ENCODE measurements at regions not wholly inside any gene's neighbourhood (a gene's known extent, or its start where the extent isn't known, plus 50 kb on each side); places are given as distances from the start of the nearest gene placed in this dataset.

- no peak for DNase-seq (ENCODE audit: low read depth in 1 of 2, low spot score in 1 of 2)
Observed at GRCh38 chr13:84025824-84026223, 143.6 kb upstream of the SLITRK1 start.

DNA sequence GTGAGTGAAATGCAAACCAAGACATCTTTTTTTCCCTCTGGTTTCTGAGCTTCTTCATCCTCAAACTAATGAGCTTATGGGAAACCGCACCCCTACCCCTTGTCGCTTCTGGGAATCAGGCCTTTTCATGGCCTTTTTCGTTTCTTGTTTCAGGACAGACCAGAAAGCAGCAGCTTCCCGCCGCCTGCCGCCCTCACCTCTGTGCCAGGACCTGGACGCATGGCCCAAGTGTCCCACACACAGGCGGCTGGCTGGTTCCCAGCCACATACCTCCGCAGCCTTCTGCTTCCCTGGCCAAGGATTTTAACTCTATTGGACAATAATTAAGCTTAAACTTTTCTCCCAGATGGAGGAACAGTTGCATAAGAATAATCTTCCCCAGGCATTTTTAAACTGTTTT lies 114.1 kb upstream of the SLITRK1 start:
- no peak for DNase-seq (ENCODE audit: low read depth in 1 of 2, low spot score in 1 of 2)

- DNase-seq (ENCODE audit: low read depth in 1 of 2, low spot score in 1 of 2): no peak
Observed at GRCh38 chr13:83995930-83996329, 113.7 kb upstream of the SLITRK1 start.

- DNase-seq (ENCODE audit: low read depth in 1 of 2, low spot score in 1 of 2): no peak
Observed at GRCh38 chr13:83992566-83993358, 110.5 kb upstream of the SLITRK1 start.

- DNase-seq (ENCODE audit: low read depth in 1 of 2, low spot score in 1 of 2): no peak
Observed at GRCh38 chr13:83987394-83987793, 105.1 kb upstream of the SLITRK1 start.

- no peak for DNase-seq (ENCODE audit: low read depth in 1 of 2, low spot score in 1 of 2)
Observed at GRCh38 chr13:83984793-83985192, 102.5 kb upstream of the SLITRK1 start.

DNA sequence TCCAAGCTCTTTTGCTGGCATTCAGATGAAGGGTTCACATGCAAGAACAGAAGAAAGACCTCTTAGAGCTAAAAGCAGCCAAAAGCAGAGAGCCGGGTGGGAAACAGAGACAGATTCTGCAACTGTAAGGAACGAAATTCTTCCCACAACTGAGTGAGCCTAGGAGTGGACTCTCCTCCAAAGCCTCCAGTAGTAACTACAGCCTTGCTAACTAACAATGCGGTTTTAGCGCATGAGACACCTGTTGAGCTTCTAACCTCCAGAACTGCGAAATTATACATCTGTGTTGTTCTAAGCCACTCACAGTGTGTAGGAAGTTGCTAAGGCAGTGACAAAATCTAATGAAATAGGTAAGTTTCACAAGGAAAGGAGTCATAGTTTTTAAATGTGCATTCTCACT lies 98.1 kb upstream of the SLITRK1 start:
- no peak for DNase-seq (ENCODE audit: low read depth in 1 of 2, low spot score in 1 of 2)

GRCh38 chr13:83975655-83976165 lies 93.4 kb upstream of the SLITRK1 start:
- DNase-seq (ENCODE audit: low read depth in 1 of 2, low spot score in 1 of 2): no peak

DNA sequence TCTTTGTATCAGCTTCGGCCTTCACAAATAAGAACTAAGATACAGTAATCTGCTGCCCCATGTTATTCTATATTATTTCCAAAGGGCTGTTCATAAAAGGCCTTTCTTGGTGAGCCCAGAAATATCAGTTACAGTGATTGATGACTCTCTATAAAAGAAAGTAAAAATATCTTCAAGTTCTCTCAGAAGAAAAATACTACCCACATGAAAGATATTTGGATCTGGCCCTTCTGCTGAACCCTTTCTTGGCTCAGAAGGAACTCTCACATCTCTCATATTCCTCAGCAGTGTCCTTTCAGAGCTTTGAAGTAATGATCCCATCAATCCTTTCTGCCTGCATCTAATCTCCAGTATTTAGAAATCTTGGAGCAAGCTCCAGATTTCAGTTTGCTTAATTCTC lies 76.3 kb upstream of the SLITRK1 start:
- no peak for DNase-seq (ENCODE audit: low read depth in 1 of 2, low spot score in 1 of 2)

- no peak for DNase-seq (ENCODE audit: low read depth in 1 of 2, low spot score in 1 of 2)
Observed at GRCh38 chr13:83955011-83955410, 72.7 kb upstream of the SLITRK1 start.

DNA sequence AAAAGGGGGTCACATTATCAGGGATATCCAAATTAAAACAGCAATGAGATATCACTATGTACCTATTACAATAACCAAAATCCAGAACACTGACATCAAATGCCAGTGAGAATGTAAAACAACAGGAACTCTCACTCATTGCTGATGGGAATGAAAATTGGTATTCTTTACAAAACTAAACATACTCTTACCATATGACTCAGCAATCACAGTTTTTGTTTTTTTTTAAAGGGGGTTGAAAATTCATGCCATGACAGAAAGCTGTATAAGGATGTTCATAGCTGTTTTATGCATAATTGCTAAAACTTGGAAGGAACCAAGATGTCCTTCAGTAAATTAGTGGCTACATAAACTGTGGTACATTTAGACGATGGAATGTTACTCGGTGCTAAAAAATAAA lies 71.6 kb upstream of the SLITRK1 start:
- DNase-seq (ENCODE audit: low read depth in 1 of 2, low spot score in 1 of 2): no peak

DNA sequence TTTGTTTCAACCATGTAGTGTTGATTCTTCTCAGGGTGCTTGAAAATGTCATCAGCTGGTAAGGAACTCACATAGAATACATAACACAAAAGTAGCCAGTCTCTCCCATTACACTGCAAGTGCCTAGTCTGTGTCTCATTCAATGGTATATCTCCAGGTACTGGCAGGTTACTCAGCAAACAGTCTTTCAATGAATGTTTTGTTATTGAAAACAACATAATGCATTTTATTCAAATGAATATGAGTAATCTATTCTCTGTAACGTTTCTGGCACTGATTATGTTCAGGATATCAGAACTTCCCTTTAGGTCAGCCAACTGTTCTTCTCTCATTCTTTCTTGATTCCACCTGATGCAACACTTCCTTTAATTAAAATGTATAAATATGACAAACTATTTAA lies 68.0 kb upstream of the SLITRK1 start:
- no peak for DNase-seq (ENCODE audit: low read depth in 1 of 2, low spot score in 1 of 2)

- no peak for DNase-seq (ENCODE audit: low read depth in 1 of 2, low spot score in 1 of 2)
Observed at GRCh38 chr13:83943530-83944279, 61.4 kb upstream of the SLITRK1 start.

- DNase-seq (ENCODE audit: low read depth in 1 of 2, low spot score in 1 of 2): no peak
Observed at GRCh38 chr13:83941701-83942335, 59.5 kb upstream of the SLITRK1 start.

DNA sequence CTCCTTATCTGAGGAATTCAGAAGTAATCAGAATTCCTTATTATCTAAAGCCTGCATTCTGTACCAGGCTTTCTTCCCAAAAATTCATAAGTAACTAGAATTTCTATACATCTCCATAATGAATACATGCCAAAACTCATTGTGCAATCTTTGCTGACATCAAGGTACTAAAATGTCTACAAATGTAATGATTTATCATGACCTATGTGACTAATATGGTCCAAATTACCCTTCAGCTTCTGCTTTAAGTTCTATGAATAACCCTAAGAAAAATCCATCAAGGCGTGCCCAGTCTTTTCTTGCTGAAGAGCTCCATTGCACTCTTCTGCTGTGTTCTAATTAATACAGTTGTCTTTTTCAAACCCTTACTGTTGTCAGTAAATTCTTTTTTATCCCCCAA lies 58.5 kb upstream of the SLITRK1 start:
- no peak for DNase-seq (ENCODE audit: low read depth in 1 of 2, low spot score in 1 of 2)

GRCh38 chr13:83937579-83937978 lies 55.3 kb upstream of the SLITRK1 start:
- DNase-seq (ENCODE audit: low read depth in 1 of 2, low spot score in 1 of 2): no peak

GRCh38 chr13:83935566-83935965 lies 53.3 kb upstream of the SLITRK1 start:
- DNase-seq (ENCODE audit: low read depth in 1 of 2, low spot score in 1 of 2): no peak
